Peyer's patch (tissue), 4 donors: ENCODE measurements at regions not wholly inside any gene's neighbourhood (a gene's known extent, or its start where the extent isn't known, plus 50 kb on each side); places are given as distances from the start of the nearest gene placed in this dataset.

Experiments
- POLR2A ChIP-seq, 2 donors: fragments of 450-650 bp; IDR thresholded peaks; one replicate each; pipeline ENCODE4 v1.5.1; 2017; ENCODE audit warnings: antibody characterized with exemption in 2 of 2, mild to moderate bottlenecking in 2 of 2, moderate library complexity in 2 of 2
- TF ChIP-seq, protein P1 (sequence below), 6 experiments: fragments of 450-650 bp in 4 of 6; fragments of 200-600 bp in 2 of 6; sonication (generic) in 1 of 6; IDR thresholded peaks; one replicate each; pipeline ENCODE4 v1.5.1; 2017 to 2019; ENCODE audit warnings: antibody characterized with exemption in 6 of 6, mild to moderate bottlenecking in 3 of 6, moderate library complexity in 1 of 6

DNA sequence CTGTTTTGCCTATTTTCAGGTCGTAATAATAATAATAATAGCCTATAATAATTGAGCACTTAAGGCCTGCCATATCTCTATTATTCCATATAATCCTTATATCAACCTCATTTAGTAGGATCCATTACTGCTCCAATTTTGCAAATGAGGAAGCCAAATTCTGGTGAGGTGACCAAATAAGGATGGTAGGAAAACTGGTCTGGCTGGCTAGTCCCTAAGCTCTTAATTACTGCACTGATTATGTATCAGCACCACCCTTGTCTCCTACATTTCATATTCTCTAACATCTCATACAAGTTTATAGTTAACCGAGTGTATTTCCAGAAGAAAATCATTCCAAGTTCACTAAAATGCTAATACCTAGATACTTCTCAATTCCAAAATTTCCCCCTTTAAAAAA is 166.5 kb upstream of the RGMB start:
- TF ChIP-seq, protein P1, sequence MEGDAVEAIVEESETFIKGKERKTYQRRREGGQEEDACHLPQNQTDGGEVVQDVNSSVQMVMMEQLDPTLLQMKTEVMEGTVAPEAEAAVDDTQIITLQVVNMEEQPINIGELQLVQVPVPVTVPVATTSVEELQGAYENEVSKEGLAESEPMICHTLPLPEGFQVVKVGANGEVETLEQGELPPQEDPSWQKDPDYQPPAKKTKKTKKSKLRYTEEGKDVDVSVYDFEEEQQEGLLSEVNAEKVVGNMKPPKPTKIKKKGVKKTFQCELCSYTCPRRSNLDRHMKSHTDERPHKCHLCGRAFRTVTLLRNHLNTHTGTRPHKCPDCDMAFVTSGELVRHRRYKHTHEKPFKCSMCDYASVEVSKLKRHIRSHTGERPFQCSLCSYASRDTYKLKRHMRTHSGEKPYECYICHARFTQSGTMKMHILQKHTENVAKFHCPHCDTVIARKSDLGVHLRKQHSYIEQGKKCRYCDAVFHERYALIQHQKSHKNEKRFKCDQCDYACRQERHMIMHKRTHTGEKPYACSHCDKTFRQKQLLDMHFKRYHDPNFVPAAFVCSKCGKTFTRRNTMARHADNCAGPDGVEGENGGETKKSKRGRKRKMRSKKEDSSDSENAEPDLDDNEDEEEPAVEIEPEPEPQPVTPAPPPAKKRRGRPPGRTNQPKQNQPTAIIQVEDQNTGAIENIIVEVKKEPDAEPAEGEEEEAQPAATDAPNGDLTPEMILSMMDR (IDR thresholded peaks at IDR 0.05), result no peak
- no peak for TF ChIP-seq POLR2A (IDR thresholded peaks at IDR 0.05)
